ENCODE measurements at regions not wholly inside any gene's neighbourhood (a gene's known extent, or its start where the extent isn't known, plus 50 kb on each side); places are given as distances from the start of the nearest gene placed in this dataset.

DNA sequence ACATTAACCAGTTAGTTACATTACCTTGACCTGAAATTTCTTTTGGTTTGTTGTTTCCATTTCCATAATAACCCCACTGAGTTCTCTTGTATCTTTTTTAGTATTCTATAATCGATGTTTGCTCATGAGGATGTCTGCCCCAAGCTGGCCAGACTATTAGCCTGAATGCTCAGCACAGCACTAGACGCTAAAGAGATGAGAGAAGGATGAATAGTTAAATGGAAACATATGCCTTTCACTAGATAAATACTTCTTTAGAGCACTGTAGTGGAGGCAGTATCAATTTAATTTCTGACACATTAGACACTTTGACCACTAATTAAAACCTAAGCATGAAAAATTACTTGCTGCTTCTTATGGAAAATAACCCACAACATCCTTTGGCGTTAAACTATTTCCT is 654.9 kb upstream of the KCNMB2 start:
- dilution Hi-C loops (cut with MboI; ENCODE audit: extremely low pct_ligation_motif_present, low sequenced_read_pairs) (no loop called here), intact Hi-C loops (cut with micrococcal nuclease) (no loop called here)

More for the DNA sequence above, 654.9 kb upstream of the KCNMB2 start:
- FAIRE-seq, result no peak
- H3K9me3 ChIP-seq (replicated peaks; ENCODE audit: control insufficient read depth, insufficient read depth, low read length), result no peaks in the 10 kb centered on the region
- ChIA-PET CTCF (no interaction called here), POLR2A (no interaction called here)
- no peak overlapping the region for H3K4me3 ChIP-seq (replicated peaks in 1 of 3; ENCODE audit: insufficient read depth in 1 of 3, low read depth in 1 of 3, low read length in 3 of 3)
- DNase-seq (ENCODE audit: low read depth, low spot score), result no peak
- no peak overlapping the region for H3K9ac ChIP-seq (replicated peaks; ENCODE audit: extremely low read depth, insufficient read depth, low read length)
- no peaks in the 10 kb centered on the region for H3K4me1 ChIP-seq (ENCODE audit: control insufficient read depth, extremely low read depth, insufficient read depth, low read length)
- no peaks in the 10 kb centered on the region for H3K27me3 ChIP-seq (ENCODE audit: control insufficient read depth in 2 of 2, insufficient read depth in 2 of 2, low read length in 2 of 2)
- no peaks in the 10 kb centered on the region for H3K9me1 ChIP-seq (replicated peaks; ENCODE audit: control insufficient read depth, extremely low read depth, insufficient read depth, low read length)
- no peak overlapping the region for H2AFZ ChIP-seq (ENCODE audit: low read depth, low read length)
- no peak overlapping the region for H3K27ac ChIP-seq (ENCODE audit: insufficient read depth, low read depth, low read length)
- no peaks in the 10 kb centered on the region for H4K20me1 ChIP-seq (replicated peaks; ENCODE audit: control insufficient read depth, extremely low read depth, insufficient read depth, low read length)
- H3K4me2 ChIP-seq (ENCODE audit: insufficient read depth, low read length), result no peak overlapping the region
- H3K79me2 ChIP-seq (ENCODE audit: control insufficient read depth, insufficient read depth, low read length), result no peaks in the 10 kb centered on the region
- TF ChIP-seq JUN (IDR thresholded peaks at IDR 0.05; ENCODE audit: borderline replicate concordance, insufficient read depth, insufficient read length, low read depth), result no peak
- no peak for TF ChIP-seq POLR2AphosphoS5 (IDR thresholded peaks at IDR 0.05; ENCODE audit: insufficient read depth, low read depth, low read length)
- TF ChIP-seq FOS (IDR thresholded peaks at IDR 0.05; ENCODE audit: borderline replicate concordance, insufficient read depth, low read length), result no peak
- TF ChIP-seq, protein P1, sequence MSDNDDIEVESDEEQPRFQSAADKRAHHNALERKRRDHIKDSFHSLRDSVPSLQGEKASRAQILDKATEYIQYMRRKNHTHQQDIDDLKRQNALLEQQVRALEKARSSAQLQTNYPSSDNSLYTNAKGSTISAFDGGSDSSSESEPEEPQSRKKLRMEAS (IDR thresholded peaks at IDR 0.05; ENCODE audit: insufficient read depth, insufficient read length), result no peak
- no peak for TF ChIP-seq MYC (IDR thresholded peaks at IDR 0.05; ENCODE audit: low read depth, low read length)
- TF ChIP-seq, protein P2, sequence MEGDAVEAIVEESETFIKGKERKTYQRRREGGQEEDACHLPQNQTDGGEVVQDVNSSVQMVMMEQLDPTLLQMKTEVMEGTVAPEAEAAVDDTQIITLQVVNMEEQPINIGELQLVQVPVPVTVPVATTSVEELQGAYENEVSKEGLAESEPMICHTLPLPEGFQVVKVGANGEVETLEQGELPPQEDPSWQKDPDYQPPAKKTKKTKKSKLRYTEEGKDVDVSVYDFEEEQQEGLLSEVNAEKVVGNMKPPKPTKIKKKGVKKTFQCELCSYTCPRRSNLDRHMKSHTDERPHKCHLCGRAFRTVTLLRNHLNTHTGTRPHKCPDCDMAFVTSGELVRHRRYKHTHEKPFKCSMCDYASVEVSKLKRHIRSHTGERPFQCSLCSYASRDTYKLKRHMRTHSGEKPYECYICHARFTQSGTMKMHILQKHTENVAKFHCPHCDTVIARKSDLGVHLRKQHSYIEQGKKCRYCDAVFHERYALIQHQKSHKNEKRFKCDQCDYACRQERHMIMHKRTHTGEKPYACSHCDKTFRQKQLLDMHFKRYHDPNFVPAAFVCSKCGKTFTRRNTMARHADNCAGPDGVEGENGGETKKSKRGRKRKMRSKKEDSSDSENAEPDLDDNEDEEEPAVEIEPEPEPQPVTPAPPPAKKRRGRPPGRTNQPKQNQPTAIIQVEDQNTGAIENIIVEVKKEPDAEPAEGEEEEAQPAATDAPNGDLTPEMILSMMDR (IDR thresholded peaks at IDR 0.05; ENCODE audit: extremely low read depth in 1 of 2, insufficient read depth in 1 of 2, low read depth in 1 of 2, low read length in 2 of 2), result no peak
- no peak for TF ChIP-seq POLR2A (IDR thresholded peaks at IDR 0.05; ENCODE audit: low read depth, low read length)
- TF ChIP-seq GATA2 (IDR thresholded peaks at IDR 0.05; ENCODE audit: insufficient read depth, insufficient read length, low read depth, low read length), result no peak
- TF ChIP-seq EZH2 (IDR thresholded peaks at IDR 0.05; ENCODE audit: borderline replicate concordance, low read depth, low read length, severe bottlenecking), result no peak
- H3K36me3 ChIP-seq (ENCODE audit: control insufficient read depth in 2 of 2, extremely low read depth in 1 of 2, insufficient read depth in 2 of 2, low read length in 2 of 2), result no peaks in the 10 kb centered on the region
- no TSS peak for BruUV-seq (replicated peaks)
